ENCODE measurements at regions not wholly inside any gene's neighbourhood (a gene's known extent, or its start where the extent isn't known, plus 50 kb on each side); places are given as distances from the start of the nearest gene placed in this dataset.

GRCh38 chr6:19160081-19160730 lies 677.0 kb upstream of the ID4 start:
- TF ChIP-seq POLR2A (IDR thresholded peaks at IDR 0.05; ENCODE audit: extremely low read depth, insufficient read length) (no peak), MYC (IDR thresholded peaks at IDR 0.05; ENCODE audit: low read depth, low read length) (no peak), MAX (IDR thresholded peaks at IDR 0.05; ENCODE audit: low read depth, low read length) (no peak), CTCF (IDR thresholded peaks at IDR 0.05; ENCODE audit: low read depth, low read length) (no peak)
- no peak overlapping the region for H3K4me3 ChIP-seq (ENCODE audit: low read depth, low read length)
- DNase-seq (ENCODE audit: low read depth), result no peak

- no peak overlapping the region for H3K4me3 ChIP-seq (ENCODE audit: low read depth, low read length)
- TF ChIP-seq MAX (IDR thresholded peaks at IDR 0.05; ENCODE audit: low read depth, low read length) (no peak), POLR2A (IDR thresholded peaks at IDR 0.05; ENCODE audit: extremely low read depth, insufficient read length) (no peak), CTCF (IDR thresholded peaks at IDR 0.05; ENCODE audit: low read depth, low read length) (no peak), MYC (IDR thresholded peaks at IDR 0.05; ENCODE audit: low read depth, low read length) (no peak)
- DNase-seq (ENCODE audit: low read depth), result no peak
Measured at GRCh38 chr6:19167251-19167650, 669.9 kb upstream of the ID4 start.

- TF ChIP-seq MAX (IDR thresholded peaks at IDR 0.05; ENCODE audit: low read depth, low read length) (no peak), POLR2A (IDR thresholded peaks at IDR 0.05; ENCODE audit: extremely low read depth, insufficient read length) (no peak), MYC (IDR thresholded peaks at IDR 0.05; ENCODE audit: low read depth, low read length) (no peak), CTCF (IDR thresholded peaks at IDR 0.05; ENCODE audit: low read depth, low read length) (no peak)
- no peak overlapping the region for H3K4me3 ChIP-seq (ENCODE audit: low read depth, low read length)
- no peak for DNase-seq (ENCODE audit: low read depth)
Measured at GRCh38 chr6:19169366-19169765, 667.8 kb upstream of the ID4 start.

GRCh38 chr6:19175023-19175422 lies 662.1 kb upstream of the ID4 start:
- TF ChIP-seq MYC (IDR thresholded peaks at IDR 0.05; ENCODE audit: low read depth, low read length), result no peak
- no peak for TF ChIP-seq POLR2A (IDR thresholded peaks at IDR 0.05; ENCODE audit: extremely low read depth, insufficient read length)
- no peak for TF ChIP-seq CTCF (IDR thresholded peaks at IDR 0.05; ENCODE audit: low read depth, low read length)
- TF ChIP-seq MAX (IDR thresholded peaks at IDR 0.05; ENCODE audit: low read depth, low read length), result no peak
- DNase-seq (ENCODE audit: low read depth), result no peak
- no peak overlapping the region for H3K4me3 ChIP-seq (ENCODE audit: low read depth, low read length)

- no peak overlapping the region for H3K4me3 ChIP-seq (ENCODE audit: low read depth, low read length)
- TF ChIP-seq MAX (IDR thresholded peaks at IDR 0.05; ENCODE audit: low read depth, low read length) (no peak), CTCF (IDR thresholded peaks at IDR 0.05; ENCODE audit: low read depth, low read length) (no peak), MYC (IDR thresholded peaks at IDR 0.05; ENCODE audit: low read depth, low read length) (no peak), POLR2A (IDR thresholded peaks at IDR 0.05; ENCODE audit: extremely low read depth, insufficient read length) (no peak)
- no peak for DNase-seq (ENCODE audit: low read depth)
Measured at GRCh38 chr6:19180348-19181072, 656.7 kb upstream of the ID4 start.
